NCI-H748 treated with DMSO at 0.1 percent for 48 hours (cell line): ENCODE measurements at regions not wholly inside any gene's neighbourhood (a gene's known extent, or its start where the extent isn't known, plus 50 kb on each side); places are given as distances from the start of the nearest gene placed in this dataset.

Experiments used
- DNase-seq: peaks from one replicate; lab custom pipeline; 2025; lab: John Stamatoyannopoulos, UW

DNA sequence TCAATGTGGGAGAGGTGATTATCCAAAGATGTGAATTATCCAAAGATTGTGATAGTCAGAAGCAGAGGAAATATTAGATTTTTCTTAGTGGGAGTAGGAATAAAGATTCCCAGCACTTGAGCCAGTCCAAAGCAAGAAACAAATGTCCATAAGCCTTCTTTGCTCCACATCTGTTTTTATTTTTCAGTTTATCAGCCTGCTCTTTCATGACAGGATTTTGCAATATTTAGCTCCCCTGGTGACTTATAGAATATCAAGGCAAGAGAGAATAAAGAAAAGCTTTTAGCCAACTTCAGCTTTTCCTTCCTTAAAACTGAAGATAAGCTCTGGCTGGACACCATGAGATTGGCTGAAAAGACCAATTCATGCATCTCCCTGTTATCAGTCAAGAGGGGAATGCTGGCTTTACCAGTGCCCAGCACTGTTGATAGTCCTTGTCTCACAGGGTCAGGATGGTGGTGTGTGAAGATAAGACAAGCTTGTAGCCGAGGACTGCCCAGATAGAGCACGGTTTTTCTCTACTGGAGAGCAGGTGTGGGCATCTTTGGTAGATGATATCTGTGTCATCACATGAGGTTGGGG, 706.5 kb downstream of the KCNJ2 start:
- DNase-seq = no peak

DNA sequence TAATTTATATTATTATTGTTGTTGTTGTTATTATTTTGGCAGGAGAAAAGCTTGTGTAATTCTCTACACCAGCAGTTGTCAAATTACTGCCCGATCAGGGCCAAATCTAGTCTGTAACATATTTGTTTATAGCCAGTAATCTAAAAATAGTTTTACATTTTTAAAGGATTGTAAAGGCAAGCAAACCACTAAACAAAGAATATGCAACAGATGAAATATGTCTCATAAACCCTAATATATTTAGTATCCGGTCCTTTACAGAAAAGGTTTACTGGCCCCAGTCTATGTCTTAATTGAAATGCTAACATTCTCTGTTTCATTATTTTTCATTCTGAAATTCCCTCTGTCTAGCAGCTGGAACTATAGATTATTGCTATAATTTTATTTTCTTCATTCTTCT, 709.5 kb downstream of the KCNJ2 start:
- no peak for DNase-seq

DNA sequence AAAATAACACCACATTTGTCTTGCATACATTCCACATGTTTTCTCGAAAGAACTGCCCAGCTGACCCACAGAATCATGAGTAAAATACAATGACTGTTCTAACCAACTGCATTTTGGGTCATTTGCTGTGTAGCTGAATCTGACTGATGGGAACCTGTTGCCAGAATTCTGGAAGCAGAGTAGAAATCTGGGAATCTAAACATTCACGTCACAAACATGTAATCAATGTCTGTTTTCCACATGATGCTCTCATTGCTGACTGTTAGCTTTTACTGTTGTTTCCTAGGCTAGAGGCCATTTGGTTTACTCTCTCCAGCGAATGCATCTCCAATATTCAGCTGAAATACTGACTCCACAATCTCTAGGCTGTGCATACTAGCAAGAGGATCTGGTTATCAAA, 710.1 kb downstream of the KCNJ2 start:
- no peak for DNase-seq

DNA sequence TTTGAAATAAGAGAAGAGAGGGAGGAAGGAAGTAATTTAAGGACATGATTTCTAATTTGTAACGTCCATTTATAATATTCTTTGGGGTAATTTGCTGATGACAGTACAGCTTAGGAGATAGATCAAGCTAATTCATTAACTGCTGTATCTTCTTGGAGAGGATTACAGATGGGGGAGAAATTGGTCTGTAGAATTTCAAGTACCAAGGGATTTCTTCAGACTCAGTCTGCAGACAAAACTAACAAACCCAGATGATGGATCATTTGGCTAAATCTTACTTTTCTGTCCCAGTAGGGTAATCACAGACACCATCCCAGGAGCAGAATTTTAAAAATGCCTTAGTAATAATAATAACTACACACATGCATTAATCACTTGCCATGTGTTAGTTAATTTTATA, 711.8 kb downstream of the KCNJ2 start:
- DNase-seq = no peak

DNA sequence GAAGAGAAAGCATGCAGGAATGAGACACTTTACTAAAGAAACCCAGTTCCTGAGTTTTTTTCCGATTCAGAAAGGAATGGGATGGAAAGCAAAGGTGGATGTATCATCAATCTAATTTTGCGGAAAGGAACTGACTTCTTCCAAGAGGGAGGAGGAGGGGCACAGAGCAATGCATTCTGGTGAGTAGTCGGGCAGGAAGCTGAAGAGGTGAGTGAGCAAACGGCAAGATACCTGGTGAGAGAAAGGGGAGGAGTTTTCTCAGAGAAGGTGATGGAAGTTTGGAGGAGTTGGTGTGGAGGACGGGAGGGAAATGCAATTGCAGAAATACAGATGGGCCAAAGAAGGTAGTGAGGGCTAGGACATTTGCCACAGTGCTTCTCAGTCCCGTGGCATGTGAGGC, 713.2 kb downstream of the KCNJ2 start:
- no peak for DNase-seq

DNA sequence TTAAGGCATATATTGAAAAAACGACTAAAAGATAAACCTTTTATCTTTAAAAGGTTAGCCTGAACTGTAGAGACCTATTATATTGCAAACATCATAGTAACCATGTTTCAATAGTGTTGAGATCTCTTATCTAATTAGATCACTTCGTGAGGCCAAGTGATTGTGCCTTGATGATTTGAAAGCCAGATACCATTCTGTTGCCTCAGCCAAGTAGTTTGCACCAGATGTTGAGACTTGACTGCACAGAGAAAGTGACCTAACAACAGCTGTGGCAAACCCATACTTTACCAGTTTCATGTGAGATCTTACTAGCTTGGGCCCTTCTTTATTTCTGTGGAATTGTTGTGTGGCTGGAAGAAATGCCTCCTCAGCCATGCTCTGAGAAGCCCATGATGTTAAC, 717.3 kb downstream of the KCNJ2 start:
- no peak for DNase-seq

DNA sequence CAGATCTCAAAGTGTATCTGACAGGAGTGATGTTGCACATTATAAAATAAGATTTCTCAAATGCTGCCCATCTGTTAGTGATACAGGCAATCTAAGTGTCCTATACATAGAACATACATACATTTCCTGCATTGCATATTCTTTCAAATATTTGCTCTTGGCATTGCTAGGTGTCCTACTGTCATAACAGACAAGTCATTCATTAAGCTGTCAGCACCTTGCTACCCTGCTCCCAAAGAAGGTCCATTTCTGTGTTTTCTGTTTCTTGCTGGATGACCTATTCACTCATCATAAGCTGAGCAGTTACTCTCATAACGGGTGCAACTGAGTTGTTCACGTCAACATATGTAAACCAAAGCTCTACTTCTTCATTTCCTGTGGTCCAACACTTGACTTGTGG, 719.0 kb downstream of the KCNJ2 start:
- no peak for DNase-seq

DNA sequence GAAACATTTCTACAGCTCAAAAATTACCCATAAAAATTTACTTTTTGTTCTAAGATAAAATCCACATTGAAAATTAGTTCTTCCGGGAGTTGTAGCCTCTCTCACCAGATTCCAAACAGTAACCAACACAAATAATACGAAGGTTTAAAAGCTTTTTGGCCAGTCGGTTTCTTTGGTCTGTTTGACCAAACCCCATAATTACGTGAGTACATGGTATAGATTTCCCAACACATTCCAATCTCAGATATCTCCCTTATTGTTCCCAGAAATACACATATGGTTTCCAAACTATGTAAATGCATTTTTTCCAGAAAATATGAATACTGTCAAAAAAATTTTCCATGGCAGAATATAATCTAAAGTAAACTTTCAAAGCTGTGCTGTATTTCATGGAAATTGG, 722.0 kb downstream of the KCNJ2 start:
- no peak for DNase-seq

DNA sequence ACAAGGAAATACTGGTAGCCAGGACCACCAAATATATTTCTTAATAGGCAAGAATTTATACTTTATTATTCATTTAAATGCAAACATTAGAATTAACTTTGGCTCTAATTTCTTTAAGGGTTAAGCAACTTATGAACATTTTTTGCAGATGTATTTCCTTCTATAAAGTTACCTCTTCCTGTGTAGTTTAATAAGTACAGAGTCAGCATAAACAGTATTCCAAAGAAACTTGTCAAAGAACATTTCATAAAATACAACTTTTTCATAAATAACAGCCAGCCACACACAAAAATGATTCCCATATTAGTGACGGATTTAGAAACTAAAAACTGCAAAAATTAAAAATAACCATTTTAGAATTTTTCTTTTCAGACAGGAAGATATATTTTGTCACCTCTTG, 723.2 kb downstream of the KCNJ2 start:
- DNase-seq = no peak

DNA sequence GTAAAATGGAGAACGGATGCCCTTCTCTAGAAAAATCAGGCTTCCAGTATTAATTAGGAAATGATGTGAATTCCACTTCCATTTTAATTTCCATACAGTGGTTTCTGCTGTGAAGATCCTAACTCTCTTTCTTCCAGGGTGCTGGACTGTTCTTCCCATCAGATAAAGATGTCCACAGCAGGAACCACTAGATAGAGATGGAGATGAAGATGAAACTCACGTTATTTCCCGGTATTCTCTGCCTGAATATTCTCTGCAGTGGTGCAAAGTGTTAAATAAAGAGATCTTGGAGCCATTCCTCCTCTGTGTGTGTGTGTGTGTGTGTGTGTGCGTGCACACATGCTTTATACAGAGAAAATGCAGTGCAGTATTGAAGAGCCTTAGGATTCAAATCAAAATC, 727.5 kb downstream of the KCNJ2 start:
- DNase-seq = no peak

DNA sequence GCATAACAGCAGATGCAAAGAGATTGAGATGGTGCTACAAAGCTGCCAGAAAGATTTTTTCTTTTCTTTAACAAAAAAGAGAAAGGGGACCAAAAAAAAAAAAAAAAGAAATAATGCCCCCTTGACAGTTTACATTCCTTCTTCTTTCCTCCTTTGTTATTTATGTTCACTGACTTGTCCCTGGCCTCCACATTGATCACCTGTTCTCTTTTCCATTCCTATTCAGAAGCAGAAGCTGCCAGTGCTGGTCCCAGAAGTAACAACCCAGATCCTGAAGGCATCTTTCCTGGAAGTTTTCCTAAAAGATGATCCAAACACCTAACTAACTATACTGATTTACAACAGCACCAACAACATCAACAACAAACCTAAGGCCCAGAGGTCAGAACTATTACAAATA, 728.1 kb downstream of the KCNJ2 start:
- no peak for DNase-seq

DNA sequence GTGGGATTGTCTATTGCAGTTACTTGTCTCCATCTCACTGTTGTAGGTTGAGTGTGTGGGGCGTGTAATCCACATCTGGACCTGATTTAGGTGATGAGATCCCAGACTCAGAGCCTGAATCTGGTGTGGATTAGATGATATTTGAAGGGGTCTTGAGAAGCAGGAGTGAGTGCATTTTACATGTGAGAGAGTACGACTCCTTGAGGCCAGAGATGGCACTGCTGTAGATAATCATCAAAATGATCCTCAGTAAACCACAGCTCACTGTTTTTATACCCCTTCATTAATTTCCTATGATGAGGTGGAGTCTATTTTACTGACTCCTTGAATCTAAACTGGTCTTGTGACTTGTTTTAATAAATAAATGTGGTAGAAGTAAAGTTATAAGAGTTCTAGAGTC, 732.5 kb downstream of the KCNJ2 start:
- no peak for DNase-seq

DNA sequence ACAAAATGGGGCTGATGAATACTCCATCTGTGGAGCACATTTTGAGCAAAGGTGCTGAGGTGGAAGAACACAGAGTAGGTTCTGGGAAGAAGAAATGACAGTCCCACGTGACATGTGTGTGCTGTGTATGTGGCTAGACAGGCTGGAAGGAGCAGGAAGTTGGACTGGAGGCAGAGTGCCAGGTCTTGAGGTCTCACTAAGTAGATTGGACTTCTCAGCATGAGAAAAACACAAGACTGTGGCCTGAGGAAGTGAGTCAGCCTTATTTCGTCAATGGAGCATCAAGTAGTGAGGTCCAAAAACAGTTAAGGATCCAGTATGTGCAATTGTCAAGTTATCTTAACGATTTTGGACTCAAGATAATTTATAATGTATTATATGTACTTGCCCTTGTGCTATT, 736.5 kb downstream of the KCNJ2 start:
- DNase-seq = no peak

DNA sequence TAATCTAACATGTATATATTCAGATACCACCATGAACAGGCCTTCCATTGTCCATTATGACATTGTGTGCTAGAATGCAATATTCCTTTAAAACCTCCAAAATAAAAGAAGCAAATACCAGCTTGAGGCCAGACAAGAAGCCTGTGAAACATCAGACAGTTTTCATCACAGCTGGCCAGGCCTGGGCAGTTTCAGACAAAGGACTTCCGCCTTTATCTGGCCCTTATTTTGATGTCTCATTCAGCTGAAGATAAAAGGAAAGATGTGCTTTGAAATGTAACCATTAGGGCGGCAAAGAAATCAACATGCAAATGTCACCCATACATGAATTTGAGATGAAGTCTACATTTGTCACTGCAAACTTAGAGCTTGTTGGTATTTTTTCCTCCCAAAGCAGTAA, 737.5 kb downstream of the KCNJ2 start:
- DNase-seq = no peak

DNA sequence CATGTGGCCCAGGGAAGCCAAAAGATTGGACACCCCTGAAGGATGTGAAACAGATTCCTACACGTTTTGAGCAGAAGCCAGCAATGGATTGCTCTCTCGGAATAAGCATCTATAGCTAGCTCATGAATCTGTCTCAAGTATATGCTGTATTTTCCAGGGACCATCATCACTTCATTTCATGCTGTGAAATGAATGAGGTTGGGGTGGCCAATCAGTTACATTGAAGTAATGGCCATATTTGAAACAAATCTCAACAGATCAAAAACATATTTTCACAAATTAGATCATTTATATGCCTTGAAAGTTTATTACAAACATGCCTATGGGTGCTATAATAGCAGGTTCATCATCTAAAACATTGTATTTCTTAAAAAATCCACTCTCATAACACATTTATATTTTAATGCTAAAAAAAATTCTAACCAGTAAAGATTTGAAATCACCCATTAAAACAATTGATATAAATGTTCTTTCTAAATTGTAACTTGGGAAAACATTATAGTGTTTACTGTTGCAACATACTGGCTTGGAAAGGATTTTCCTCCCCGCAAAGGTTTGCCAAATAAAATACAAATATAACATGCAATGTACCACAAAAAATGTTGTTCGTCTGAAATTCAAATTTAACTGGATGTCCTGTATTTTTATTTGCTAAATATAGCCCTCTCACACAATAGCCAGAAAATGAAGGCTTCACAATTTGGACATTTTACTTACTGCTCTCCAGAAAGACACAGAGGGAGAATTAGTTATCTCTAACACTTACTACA, 743.6 kb downstream of the KCNJ2 start:
- no peak for DNase-seq

DNA sequence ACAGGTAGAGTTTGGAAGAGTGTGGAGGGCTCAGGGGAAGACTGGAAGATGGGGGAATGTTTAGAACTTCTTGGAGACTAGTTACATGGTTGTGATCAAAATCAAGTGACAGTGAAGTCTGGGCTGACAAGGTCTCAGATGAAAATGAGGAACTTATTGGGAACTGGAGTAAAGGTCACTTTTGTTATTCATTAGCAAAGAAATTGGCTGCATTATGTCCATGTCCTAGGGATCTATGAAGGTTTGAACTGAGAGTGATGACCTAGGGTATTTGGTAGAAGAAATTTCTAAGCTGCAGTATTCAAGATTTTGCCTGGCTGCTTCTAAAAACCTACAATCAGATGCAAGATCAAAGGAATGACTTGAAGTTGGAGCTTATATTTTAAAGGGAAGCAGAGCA, 747.1 kb downstream of the KCNJ2 start:
- no peak for DNase-seq

DNA sequence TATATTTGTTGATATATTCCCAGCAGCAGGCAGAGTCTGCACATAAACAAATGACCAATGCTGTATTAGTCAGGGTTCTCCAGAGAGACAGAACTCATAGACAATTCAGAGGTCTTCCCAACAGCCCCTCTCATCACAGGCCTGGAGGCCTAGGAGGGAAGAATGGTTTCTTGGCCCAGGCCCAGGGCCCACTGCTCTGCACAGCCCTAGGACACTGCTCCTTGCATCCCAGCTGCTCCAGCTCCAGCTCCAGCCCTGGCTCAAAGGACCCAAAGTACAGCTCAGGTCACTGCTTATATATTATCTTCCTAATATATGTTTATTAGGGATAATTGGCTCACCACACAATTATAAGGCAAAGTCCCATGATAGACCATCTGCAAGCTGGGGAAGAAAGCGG, 749.9 kb downstream of the KCNJ2 start:
- DNase-seq = no peak

DNA sequence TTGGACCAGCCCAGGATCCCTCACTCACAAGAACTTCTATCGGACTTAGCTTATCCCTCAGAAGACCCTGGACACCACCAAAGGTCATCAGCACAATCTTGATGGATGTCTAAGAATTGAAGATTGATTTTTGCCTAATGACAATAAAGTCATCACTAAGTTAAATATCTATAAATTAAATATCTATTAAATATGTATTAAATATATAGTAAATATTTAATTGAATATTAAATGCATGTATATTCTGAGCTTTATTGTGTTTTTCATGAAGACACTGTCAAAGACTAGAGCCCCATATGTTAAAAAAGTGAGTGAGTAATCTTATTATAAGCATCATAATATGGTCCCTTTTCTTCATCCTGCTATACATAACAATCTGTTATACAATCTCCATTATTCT, 751.1 kb downstream of the KCNJ2 start:
- no peak for DNase-seq

DNA sequence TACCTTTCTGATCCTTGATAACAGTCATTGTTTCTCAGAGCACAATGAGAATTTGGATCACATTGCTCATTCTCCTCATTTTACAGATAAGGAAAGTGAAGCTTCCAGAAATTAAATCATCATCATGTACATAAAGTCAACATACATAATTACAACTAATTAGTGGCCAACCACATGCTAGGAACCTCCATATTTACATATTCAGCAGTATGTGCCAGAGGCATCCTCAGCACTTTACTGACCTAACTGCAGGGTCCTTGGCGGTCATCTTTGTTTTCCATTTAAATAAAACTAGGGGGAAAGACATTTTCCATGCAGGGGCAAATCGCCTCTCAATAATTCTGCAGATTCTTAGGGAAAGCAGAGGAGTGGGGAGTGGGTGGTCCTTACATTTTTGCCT, 752.9 kb downstream of the KCNJ2 start:
- DNase-seq = no peak

DNA sequence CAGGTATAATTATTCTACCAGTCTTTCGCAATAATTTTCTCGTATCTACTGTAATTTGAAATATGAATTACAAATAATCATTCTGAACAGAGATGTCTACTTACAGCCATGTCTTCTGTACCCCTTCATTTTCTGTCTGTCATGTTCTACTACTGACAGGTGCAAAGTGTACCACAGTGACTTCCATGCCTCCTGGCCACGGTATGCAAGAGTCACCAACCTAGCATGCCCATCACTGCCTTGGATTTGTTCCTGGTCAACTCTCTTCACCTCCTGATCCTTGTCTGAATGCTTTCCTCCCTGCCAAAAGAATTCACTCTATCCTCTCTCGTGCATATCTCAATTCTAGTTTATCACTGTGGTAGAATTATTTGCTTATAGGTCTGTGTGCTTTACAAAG, 755.4 kb downstream of the KCNJ2 start:
- no peak for DNase-seq

DNA sequence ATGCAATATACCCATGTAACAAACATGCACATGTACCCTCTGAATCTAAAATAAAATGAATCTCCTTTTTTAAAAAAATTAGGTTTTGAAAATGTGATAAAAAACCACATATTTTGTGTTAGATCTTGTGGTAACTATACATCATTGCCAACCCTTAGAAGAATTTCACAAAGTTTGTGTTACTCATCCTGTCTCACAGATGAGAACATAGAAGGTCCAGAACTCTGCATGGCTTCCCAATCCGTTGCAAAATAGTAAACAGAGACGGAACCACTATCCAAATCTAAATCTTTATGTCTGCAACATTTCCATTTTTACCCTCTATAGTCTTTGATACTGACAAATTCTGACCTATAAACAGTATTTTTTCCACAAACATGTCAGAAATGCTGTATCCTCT, 759.9 kb downstream of the KCNJ2 start:
- no peak for DNase-seq

DNA sequence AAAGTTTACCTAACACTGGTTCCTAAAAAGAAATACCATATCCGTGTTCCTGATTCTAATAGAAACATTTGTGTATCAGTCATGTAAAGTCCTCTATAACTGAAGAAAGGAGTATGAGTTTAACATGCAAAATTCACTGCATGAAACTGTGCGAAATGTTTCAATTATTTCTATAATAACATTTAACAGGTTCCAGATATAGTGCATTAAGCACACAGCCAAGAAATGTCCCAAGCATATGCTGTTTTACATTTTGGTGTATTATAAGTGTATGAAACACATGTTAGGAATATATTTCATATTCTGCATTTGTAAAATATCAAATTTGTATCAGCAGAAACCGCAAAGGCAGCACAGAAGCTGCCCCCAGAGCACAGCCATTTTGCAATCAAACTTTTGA, 764.9 kb downstream of the KCNJ2 start:
- no peak for DNase-seq

DNA sequence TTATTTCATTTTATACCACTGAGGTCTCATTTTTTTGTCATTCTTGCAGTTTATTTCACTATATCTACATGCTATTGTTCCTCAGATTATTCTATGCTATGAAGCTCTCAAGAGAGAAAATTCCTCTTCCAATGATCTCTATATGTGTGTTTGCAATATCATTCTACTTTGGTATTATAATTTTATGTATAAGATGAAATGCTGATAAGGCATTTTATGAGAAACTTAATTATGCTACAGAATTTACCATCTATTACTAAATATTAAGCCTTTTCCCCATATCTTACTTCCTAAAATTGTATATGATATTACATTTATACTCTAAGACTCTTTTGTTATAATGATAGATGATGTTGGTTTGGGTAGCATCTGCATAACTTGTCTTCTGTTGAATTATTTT, 765.5 kb downstream of the KCNJ2 start:
- no peak for DNase-seq

DNA sequence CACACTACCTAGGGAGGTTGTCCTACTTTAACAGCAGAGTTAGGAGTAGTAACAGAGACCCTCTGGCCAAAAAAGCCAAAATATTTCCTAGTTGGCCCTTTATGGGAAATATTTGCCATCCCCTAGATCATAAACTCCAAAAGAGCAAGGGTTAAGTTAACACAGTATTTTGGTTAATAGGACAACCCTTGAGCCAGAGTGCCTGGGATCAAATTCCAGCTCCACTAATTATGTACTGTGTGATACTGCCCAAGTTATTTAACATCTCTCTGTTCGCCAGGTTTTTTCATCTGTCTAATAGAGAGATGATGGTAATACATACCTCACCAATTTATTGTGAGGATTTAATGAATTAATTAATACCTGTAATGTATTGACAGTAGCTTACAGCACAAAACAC, 767.4 kb downstream of the KCNJ2 start:
- no peak for DNase-seq
